GM19452 (cell line): ENCODE measurements at regions not wholly inside any gene's neighbourhood (a gene's known extent, or its start where the extent isn't known, plus 50 kb on each side); places are given as distances from the start of the nearest gene placed in this dataset.

Source experiments
- ATAC-seq: cut with Tn5 transposase; IDR thresholded peaks from one replicate; pipeline ENCODE4 v1.9.1; 2021; ENCODE audit not compliant: unreplicated experiment

DNA sequence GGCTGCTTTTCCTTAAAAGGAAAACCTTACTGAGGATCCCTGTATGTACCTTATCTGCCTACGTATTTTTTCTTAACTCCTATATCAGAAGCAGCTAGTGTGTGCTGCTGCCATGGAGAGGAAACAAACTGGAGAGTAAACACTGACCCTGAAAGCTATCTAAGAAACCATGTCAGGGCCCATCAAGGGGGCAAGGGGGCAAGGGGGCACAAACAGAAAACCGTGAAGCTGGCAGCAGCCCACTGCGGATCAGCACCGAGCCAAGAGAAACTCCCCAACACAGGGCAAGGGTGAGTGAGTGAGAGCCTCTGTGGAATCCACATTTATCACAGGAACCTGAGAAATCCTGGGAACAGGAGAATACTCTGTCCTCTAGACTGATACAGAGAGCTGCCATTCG, 1204.2 kb downstream of the PCDH18 start:
- no peak for ATAC-seq

DNA sequence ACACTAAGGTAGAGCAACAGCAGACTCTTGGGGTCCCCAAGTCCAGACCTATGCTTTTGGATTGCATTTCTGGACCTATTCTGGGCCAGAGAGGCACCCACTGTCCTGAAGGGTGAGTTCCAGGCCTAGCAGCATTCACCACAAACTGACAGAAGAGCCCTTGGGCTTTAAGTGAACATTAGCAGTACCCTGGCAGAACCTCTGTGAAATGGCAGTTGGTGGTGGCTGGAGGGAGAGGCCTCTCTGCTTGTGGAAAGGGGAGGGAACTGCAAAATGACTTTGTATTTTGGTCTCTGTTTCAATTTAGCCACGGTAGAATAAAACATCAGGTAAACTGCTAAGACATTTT, 1211.9 kb downstream of the PCDH18 start:
- no peak for ATAC-seq

GRCh38 chr4:136319789-136320464, 1212.4 kb downstream of the PCDH18 start:
- no peak for ATAC-seq

- no peak for ATAC-seq
Measured at GRCh38 chr4:136316961-136317360, 1215.3 kb downstream of the PCDH18 start.

- no peak for ATAC-seq
Measured at GRCh38 chr4:136314686-136315085, 1217.6 kb downstream of the PCDH18 start.

GRCh38 chr4:136311774-136312173, 1220.5 kb downstream of the PCDH18 start:
- no peak for ATAC-seq

DNA sequence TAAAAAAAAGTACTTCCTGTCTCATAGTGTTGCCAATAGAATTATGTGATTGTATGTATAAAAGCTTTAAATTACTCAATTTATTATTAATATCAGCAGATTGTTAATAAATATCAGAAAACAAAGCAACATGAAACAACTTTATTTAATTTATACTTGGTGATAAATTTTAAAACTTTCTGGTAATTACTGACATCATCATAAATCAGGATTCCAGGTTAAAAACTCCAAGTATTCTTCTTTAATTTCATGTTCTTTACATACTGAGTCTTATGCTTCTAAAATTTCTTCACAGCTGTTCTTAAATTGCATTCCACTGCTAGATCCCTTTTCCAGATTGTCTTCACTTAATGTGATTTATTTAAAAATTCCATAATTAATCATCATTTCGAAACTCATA, 1224.5 kb downstream of the PCDH18 start:
- no peak for ATAC-seq

- ATAC-seq, result no peak
Measured at GRCh38 chr4:136306361-136306760, 1225.9 kb downstream of the PCDH18 start.

- ATAC-seq, result no peak
Measured at GRCh38 chr4:136302566-136302965, 1229.7 kb downstream of the PCDH18 start.

- ATAC-seq, result no peak
Measured at GRCh38 chr4:136301749-136302495, 1230.4 kb downstream of the PCDH18 start.

DNA sequence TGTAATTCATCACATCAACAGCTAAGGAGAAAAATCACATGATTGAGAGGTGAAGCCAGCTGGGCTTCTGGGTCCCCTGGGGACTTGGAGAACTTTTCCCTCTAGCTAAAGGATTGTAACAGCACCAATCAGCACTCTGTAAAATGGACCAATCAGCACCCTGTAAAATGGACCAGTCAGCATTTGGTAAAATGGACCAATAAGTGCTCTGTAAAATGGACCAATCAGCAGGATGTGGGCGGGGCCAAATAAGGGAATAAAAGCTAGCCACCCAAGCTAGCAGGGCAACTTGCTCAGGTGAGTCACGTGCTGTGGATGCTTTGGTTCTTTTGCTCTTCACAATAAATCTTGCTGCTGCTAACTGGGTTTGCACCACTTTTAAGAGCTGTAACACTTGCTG, 1248.3 kb downstream of the PCDH18 start:
- no peak for ATAC-seq

- no peak for ATAC-seq
Measured at GRCh38 chr4:136281889-136282288, 1250.4 kb downstream of the PCDH18 start.

GRCh38 chr4:136281307-136281706, 1251.0 kb downstream of the PCDH18 start:
- ATAC-seq, result no peak

DNA sequence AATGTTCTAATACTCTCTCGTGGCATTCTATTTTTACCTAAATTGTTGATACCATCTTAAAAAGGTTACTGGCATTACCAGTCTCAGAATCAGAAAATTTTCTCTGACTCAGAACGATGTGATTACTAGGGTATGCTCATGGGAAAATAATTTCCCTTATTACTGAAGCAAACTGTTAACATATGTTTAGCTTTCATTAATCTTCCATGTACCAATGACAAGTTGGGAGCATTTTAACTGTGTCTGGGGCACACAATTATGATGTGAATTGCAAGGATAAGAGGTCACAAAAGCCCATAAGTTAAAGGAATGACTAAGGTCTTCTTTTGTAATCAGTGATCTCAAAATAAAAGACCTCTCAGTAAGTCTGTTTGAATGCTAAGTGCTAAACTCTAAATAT, 1254.6 kb downstream of the PCDH18 start:
- ATAC-seq, result no peak

- ATAC-seq, result no peak
Measured at GRCh38 chr4:136246876-136247275, 1285.4 kb downstream of the PCDH18 start.

GRCh38 chr4:136241221-136241986, 1290.9 kb downstream of the PCDH18 start:
- ATAC-seq, result no peak

- ATAC-seq, result no peak
Measured at GRCh38 chr4:136227315-136227714, 1305.0 kb downstream of the PCDH18 start.

GRCh38 chr4:136219592-136220125, 1312.6 kb downstream of the PCDH18 start:
- ATAC-seq, result no peak

DNA sequence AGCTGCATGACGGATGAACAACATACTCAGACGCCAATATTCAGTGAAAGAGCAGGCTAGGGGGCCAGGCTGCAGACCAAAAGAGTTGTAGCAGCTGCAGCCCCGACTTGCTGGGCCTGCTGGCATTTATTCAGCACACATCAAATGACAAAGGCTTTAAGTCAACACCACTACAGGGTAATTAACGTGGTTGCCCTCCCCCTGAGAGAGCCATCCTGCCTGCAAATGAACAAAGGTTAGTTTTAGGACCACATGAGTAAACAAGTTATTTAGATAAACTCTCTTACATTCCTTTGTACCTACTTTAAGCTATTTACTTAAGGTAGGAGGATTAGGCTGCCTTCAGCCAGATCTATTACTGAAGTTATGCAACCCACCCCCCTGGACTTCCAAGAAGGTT, 1329.1 kb downstream of the PCDH18 start:
- no peak for ATAC-seq

- ATAC-seq, result no peak
Measured at GRCh38 chr4:136198358-136198757, 1333.9 kb downstream of the PCDH18 start.

DNA sequence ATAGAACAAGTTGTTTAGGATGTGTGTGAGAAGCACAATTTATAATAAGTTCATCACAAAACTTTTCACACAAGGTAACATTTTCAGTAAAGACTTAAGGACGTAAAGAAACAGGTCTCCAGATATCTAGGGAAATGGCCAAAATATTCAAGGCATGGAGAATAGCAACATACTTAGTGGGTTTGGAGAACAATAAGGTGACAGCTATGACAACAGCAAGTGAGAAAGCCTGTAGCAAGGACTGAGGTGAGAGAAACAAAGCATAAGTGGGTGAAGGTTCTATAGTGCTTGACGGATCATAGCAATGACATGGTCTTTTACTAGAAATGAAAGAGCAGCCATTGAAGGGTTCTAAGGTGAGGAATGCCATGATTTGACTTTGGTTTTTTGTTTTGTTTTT, 1337.3 kb downstream of the PCDH18 start:
- ATAC-seq, result no peak

DNA sequence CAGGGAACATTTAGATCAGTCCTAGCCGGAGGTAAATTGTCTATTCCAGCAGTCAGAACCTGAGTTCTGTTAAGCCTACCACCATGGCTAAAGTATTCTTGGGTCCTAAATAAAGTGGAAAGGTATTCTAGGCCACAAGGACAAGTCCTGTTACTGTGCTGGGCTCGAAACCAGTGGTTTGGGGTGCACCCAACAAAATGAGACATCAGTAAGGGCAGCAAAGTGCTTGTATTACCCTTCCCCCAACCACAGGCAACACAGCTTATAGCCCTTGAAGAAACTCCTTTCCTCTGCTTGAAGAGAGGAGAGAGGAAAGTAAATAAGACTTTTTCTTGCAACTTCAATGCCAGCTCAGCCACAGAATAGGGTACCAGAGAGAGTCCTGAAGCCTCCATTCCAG, 1345.6 kb downstream of the PCDH18 start:
- ATAC-seq, result no peak
